ENCODE measurements at regions not wholly inside any gene's neighbourhood (a gene's known extent, or its start where the extent isn't known, plus 50 kb on each side); places are given as distances from the start of the nearest gene placed in this dataset.

DNA sequence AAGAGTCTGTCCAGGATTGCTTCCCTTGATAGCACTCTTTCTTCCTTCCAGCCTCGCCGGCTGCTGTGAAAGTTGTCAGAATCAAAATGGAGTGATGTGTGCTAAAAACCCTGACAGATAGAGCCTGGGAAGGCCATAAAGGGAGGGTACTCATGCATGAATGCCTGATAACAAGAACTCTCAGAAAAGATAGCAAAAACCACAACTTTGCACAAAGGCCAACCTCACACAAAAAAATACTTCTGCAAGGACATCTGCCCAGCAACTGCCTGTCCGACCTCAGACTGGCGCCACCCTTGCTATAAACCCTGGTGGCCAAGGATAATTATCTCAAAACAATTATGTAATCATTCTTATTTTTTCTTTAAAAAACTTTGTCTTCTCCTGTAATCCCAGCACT lies 133.2 kb upstream of the SVIL start:
- TF ChIP-seq, protein P1, sequence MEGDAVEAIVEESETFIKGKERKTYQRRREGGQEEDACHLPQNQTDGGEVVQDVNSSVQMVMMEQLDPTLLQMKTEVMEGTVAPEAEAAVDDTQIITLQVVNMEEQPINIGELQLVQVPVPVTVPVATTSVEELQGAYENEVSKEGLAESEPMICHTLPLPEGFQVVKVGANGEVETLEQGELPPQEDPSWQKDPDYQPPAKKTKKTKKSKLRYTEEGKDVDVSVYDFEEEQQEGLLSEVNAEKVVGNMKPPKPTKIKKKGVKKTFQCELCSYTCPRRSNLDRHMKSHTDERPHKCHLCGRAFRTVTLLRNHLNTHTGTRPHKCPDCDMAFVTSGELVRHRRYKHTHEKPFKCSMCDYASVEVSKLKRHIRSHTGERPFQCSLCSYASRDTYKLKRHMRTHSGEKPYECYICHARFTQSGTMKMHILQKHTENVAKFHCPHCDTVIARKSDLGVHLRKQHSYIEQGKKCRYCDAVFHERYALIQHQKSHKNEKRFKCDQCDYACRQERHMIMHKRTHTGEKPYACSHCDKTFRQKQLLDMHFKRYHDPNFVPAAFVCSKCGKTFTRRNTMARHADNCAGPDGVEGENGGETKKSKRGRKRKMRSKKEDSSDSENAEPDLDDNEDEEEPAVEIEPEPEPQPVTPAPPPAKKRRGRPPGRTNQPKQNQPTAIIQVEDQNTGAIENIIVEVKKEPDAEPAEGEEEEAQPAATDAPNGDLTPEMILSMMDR (IDR thresholded peaks at IDR 0.05): no peak
- no peak for TF ChIP-seq POLR2A (IDR thresholded peaks at IDR 0.05)
- TF ChIP-seq EP300 (IDR thresholded peaks at IDR 0.05): no peak
